Vagina (tissue), 2 donors: ENCODE measurements at regions not wholly inside any gene's neighbourhood (a gene's known extent, or its start where the extent isn't known, plus 50 kb on each side); places are given as distances from the start of the nearest gene placed in this dataset.

ENCODE experiments used
- DNase-seq, 2 donors: peaks; one replicate each; pipeline ENCODE4 v3.0.0-alpha.2; 2017; ENCODE audit errors: extremely low spot score in 2 of 2
- H3K27ac ChIP-seq: fragments of 200-600 bp; sonication (generic); one replicate; pipeline ENCODE4 v1.5.1; 2019
- H3K27me3 ChIP-seq: fragments of 200-600 bp; sonication (generic); one replicate; pipeline ENCODE4 v1.5.1; 2019
- H3K36me3 ChIP-seq, 2 donors: fragments of 200-600 bp; sonication (generic); one replicate each; pipeline ENCODE4 v1.5.1; 2017 to 2019
- H3K4me1 ChIP-seq: fragments of 200-600 bp; sonication (generic); one replicate; pipeline ENCODE4 v1.5.1; 2019
- H3K4me3 ChIP-seq, 2 donors: fragments of 200-600 bp; sonication (generic); 1 replicate in 1 of 2; 2 replicates in 1 of 2; pipeline ENCODE4 v1.5.1; 2016 to 2019
- H3K9me3 ChIP-seq: fragments of 200-600 bp; sonication (generic); one replicate; pipeline ENCODE4 v1.5.1; 2019
- POLR2A ChIP-seq, 2 donors: fragments of 450-650 bp; IDR thresholded peaks; one replicate each; pipeline ENCODE4 v1.6.1; 2017; ENCODE audit warnings: antibody characterized with exemption in 2 of 2, mild to moderate bottlenecking in 2 of 2, moderate library complexity in 2 of 2
- POLR2AphosphoS5 ChIP-seq, 2 donors: sonication (generic); formaldehyde crosslinking; IDR thresholded peaks; one replicate each; pipeline ENCODE4 v1.9.0; 2017; ENCODE audit warnings: antibody characterized with exemption in 2 of 2, mild to moderate bottlenecking in 2 of 2, low read depth in 1 of 2; ENCODE audit not compliant: insufficient read depth in 1 of 2
- intact Hi-C: fragments of 100-400 bp; cut with DNase I; formaldehyde crosslinking; loops from one replicate; pipeline ENCODE4 v1.15.1; 2023
- TF ChIP-seq, protein P1 (sequence below), 3 experiments: fragments of 450-650 bp in 2 of 3; fragments of 200-600 bp in 1 of 3; sonication (generic) in 1 of 3; IDR thresholded peaks; one replicate each; pipeline ENCODE4 v1.5.1; 2017 to 2019; ENCODE audit warnings: antibody characterized with exemption in 3 of 3, mild to moderate bottlenecking in 2 of 3, moderate library complexity in 2 of 3

DNA sequence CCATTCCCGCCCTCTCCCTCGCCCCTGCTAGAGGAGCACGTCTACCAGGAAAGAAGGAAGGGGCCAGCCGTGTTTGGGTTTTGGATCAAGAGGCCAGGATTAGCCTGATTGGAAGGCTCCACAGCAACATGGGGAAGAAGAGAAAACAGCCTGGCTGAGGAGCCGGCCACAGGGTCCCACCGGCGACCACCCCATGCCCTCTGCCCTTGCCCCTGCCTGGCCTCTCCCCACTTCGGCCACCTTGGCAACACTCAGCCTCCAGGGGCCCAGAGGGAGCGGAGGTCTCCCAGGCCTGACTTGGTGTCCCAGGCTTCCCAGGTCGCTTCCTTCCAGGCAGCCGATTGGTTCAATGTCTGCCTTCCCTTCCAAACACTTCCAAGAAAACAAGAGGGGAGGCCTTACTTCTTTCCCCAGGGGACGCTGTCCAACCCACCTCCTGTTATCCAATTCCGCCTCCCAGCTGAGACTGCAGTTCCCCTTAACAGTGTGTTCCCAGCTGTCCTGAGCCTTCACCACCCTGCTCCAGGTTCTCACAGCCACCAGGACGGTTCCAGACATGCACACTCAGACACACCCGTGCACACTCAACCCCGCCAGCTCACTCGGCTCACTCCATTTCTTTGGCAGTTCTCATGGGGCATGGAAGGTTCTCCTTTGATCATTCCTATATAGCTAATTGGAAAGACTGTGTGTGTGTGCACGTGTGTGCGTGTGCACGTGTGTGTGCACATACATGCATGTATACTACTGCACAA lies 65.4 kb downstream of the RBFOX3 start:
- Histone ChIP-seq H3K27me3 (no peaks in the 10 kb centered on the region), H3K4me1 (no peaks in the 10 kb centered on the region), H3K36me3 (no peaks in the 10 kb centered on the region), H3K4me3 (no peak overlapping the region), H3K9me3 (no peaks in the 10 kb centered on the region), H3K27ac (no peak overlapping the region)
- intact Hi-C loops, result no loop called here
- TF ChIP-seq POLR2A (IDR thresholded peaks at IDR 0.05) (no peak), POLR2AphosphoS5 (IDR thresholded peaks at IDR 0.05; ENCODE audit: insufficient read depth in 1 of 2, low read depth in 1 of 2) (no peak)
- TF ChIP-seq, protein P1, sequence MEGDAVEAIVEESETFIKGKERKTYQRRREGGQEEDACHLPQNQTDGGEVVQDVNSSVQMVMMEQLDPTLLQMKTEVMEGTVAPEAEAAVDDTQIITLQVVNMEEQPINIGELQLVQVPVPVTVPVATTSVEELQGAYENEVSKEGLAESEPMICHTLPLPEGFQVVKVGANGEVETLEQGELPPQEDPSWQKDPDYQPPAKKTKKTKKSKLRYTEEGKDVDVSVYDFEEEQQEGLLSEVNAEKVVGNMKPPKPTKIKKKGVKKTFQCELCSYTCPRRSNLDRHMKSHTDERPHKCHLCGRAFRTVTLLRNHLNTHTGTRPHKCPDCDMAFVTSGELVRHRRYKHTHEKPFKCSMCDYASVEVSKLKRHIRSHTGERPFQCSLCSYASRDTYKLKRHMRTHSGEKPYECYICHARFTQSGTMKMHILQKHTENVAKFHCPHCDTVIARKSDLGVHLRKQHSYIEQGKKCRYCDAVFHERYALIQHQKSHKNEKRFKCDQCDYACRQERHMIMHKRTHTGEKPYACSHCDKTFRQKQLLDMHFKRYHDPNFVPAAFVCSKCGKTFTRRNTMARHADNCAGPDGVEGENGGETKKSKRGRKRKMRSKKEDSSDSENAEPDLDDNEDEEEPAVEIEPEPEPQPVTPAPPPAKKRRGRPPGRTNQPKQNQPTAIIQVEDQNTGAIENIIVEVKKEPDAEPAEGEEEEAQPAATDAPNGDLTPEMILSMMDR (IDR thresholded peaks at IDR 0.05), result no peak
- DNase-seq, result no peak

DNA sequence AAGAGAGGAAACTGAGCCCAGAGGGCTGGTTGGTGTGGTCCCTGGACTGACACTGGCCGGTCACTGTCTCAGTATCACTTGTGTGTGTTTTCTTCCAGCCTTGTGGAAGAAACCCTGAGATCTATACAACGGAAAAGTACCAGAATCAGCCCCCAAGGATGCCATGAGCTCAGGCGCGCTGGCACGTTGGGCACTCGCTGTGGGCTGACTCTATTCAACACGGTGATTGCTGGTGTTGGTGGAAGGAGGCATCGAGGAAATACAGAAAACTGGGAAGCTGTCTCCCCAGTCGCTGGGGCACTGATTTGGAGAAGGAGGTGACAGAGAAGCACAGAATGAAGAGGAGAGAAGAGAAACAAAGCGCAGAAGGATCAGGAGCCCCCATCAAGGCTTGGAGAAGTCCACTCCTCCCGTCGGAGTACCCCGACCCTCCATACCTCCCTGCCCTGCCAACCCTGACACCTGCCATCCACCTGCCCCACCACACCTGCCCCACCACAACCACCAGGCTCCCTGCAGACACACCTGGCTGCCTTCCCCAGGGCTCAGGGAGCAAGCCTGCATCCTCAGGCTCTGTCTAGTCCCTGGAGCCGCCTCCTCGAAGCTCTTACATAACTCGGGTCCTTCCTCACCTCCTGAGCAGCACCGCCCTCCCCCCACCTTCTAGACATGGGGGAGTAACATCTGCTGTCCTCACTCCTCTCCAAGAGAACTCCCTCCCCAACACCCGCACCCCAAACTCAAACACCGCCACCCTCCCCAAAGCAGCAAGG lies 66.5 kb downstream of the RBFOX3 start:
- Histone ChIP-seq H3K4me1 (no peaks in the 10 kb centered on the region), H3K27me3 (no peaks in the 10 kb centered on the region), H3K4me3 (no peak overlapping the region), H3K27ac (no peak overlapping the region), H3K9me3 (no peaks in the 10 kb centered on the region), H3K36me3 (no peaks in the 10 kb centered on the region)
- intact Hi-C loops, result no loop called here
- DNase-seq, result no peak
- TF ChIP-seq POLR2A (IDR thresholded peaks at IDR 0.05) (no peak), POLR2AphosphoS5 (IDR thresholded peaks at IDR 0.05; ENCODE audit: insufficient read depth in 1 of 2, low read depth in 1 of 2) (no peak)
- TF ChIP-seq, protein P1 (IDR thresholded peaks at IDR 0.05), result no peak

DNA sequence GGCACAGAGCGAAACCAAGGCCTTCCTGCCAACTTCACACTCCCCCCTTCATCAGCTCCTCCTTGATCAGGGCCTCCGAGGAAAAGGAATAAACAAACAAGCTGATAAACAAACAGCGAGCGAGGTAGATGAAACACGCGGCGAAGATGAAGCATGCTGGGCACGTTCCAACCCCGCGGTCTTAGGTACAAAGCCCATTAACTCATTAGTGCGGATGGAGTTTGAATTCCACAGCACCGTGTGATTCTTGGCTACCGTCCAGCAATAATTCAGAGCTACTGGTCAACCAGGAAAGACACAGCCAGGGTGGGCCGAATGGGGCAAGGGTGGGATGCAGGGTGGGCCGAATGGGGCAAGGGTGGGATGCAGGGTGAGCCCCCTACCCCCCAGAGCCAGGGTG lies 67.3 kb downstream of the RBFOX3 start:
- no peak for DNase-seq
- intact Hi-C loops, result no loop called here
- no peaks in the 10 kb centered on the region for H3K36me3 ChIP-seq
- TF ChIP-seq, protein P1 (IDR thresholded peaks at IDR 0.05), result no peak
- TF ChIP-seq POLR2A (IDR thresholded peaks at IDR 0.05), result no peak
- TF ChIP-seq POLR2AphosphoS5 (IDR thresholded peaks at IDR 0.05; ENCODE audit: insufficient read depth in 1 of 2, low read depth in 1 of 2), result no peak
- H3K9me3 ChIP-seq, result no peaks in the 10 kb centered on the region
- H3K4me1 ChIP-seq, result no peaks in the 10 kb centered on the region
- H3K4me3 ChIP-seq, result no peak overlapping the region
- H3K27me3 ChIP-seq, result no peaks in the 10 kb centered on the region
- H3K27ac ChIP-seq, result no peak overlapping the region

DNA sequence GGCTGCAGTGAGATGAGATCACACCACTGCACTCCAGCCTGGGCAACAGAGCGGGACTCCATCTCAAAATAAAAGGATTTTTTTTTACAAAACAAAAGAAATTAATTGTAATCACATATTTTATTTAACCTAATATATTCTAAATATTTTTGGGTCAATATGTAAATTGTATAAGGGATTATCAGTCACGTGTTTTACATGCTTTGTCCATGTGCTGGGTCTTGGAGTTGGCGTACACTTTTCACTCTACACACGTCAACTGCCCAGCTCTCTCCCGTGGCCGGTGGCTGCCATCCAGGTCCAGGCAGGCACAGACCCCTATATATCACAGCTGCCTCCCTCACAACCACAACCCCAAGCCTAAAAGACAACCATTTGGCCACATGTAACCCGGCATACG lies 68.1 kb downstream of the RBFOX3 start:
- H3K27ac ChIP-seq, result no peak overlapping the region
- DNase-seq, result no peak
- no peaks in the 10 kb centered on the region for H3K4me1 ChIP-seq
- H3K36me3 ChIP-seq, result no peaks in the 10 kb centered on the region
- H3K4me3 ChIP-seq, result no peak overlapping the region
- no peaks in the 10 kb centered on the region for H3K27me3 ChIP-seq
- intact Hi-C loops, result no loop called here
- H3K9me3 ChIP-seq, result no peaks in the 10 kb centered on the region
- TF ChIP-seq, protein P1 (IDR thresholded peaks at IDR 0.05), result no peak
- no peak for TF ChIP-seq POLR2AphosphoS5 (IDR thresholded peaks at IDR 0.05; ENCODE audit: insufficient read depth in 1 of 2, low read depth in 1 of 2)
- TF ChIP-seq POLR2A (IDR thresholded peaks at IDR 0.05), result no peak
